ENCODE measurements at regions not wholly inside any gene's neighbourhood (a gene's known extent, or its start where the extent isn't known, plus 50 kb on each side); places are given as distances from the start of the nearest gene placed in this dataset.

- TF ChIP-seq CTCF (conservative IDR thresholded peaks at IDR 0.05), result no peak
- no peak for TF ChIP-seq EZH2 (IDR thresholded peaks at IDR 0.05; ENCODE audit: low read depth)
These were observed 260.1 kb upstream of the CDH18 start for GRCh38 chr5:20248118-20248517.

Measured in PC-9 (cell line).